ENCODE measurements at regions not wholly inside any gene's neighbourhood (a gene's known extent, or its start where the extent isn't known, plus 50 kb on each side); places are given as distances from the start of the nearest gene placed in this dataset.

DNA sequence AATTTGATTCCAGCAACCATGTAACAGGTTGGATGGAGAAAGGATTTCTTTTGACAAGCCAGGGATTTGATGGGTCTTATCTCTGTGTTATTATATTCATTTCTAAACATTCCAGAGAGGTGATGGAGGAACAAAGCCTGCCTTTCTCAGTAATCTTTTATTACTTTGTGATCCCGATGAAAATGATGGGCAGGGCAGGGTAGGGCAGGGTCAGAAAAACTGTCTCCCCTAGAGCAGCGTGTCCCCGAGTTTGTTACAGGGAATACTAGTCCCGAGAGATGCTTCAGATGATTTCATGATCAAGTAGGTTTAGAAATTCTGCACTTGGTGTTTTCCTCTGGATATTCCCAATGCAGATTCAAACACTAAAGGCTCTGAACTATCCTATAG lies 111.8 kb upstream of the RGMA start:
- Histone ChIP-seq H3K9ac (ENCODE audit: control insufficient read depth, insufficient read depth, low read length) (no peak overlapping the region), H3K4me2 (ENCODE audit: control insufficient read depth, insufficient read depth) (no peak overlapping the region), H4K20me1 (ENCODE audit: control insufficient read depth, insufficient read depth) (no peaks in the 10 kb centered on the region), H3K27me3 (replicated peaks in 1 of 2; ENCODE audit: control insufficient read depth in 2 of 2, insufficient read depth in 2 of 2, low read length in 1 of 2) (no peaks in the 10 kb centered on the region), H3K36me3 (ENCODE audit: control insufficient read depth in 2 of 2, insufficient read depth in 2 of 2, low read length in 1 of 2) (no peaks in the 10 kb centered on the region), H3K79me2 (ENCODE audit: control insufficient read depth, insufficient read depth, low read length) (no peaks in the 10 kb centered on the region), H3K4me1 (ENCODE audit: control insufficient read depth, insufficient read depth, low read length) (no peaks in the 10 kb centered on the region), H2AFZ (ENCODE audit: control insufficient read depth, low read depth, low read length) (no peak overlapping the region), H3K4me3 (no peak overlapping the region), H3K27ac (ENCODE audit: control insufficient read depth, insufficient read depth) (no peak overlapping the region), H3K9me3 (replicated peaks; ENCODE audit: control insufficient read depth, insufficient read depth, low read length) (no peaks in the 10 kb centered on the region)
- FAIRE-seq: no peak
- WGBS (ENCODE audit: insufficient coverage, insufficient replicate concordance, low lambda C conversion rate, missing lambda C conversion rate): 1% methylated on average over 4 of the region's 4 CpGs
- BruUV-seq (replicated peaks): no TSS peak
- CTCF ChIA-PET: no interaction called here
- SMC1A ChIA-PET (ENCODE audit: uncharacterized antibody, unreplicated experiment): no interaction called here
- TF ChIP-seq IRF4 (IDR thresholded peaks at IDR 0.05; ENCODE audit: low read depth, low read length) (no peak), BRCA1 (IDR thresholded peaks at IDR 0.05; ENCODE audit: low read depth, low read length) (no peak), ZNF622 (IDR thresholded peaks at IDR 0.05) (no peak), MEF2B (IDR thresholded peaks at IDR 0.05; ENCODE audit: partially characterized antibody, poor library complexity, severe bottlenecking) (no peak), NBN (IDR thresholded peaks at IDR 0.05) (no peak), SIN3A (IDR thresholded peaks at IDR 0.05; ENCODE audit: low read depth, low read length) (no peak), POU2F2 (IDR thresholded peaks at IDR 0.05; ENCODE audit: borderline replicate concordance, low read depth, low read length) (no peak), EP300 (IDR thresholded peaks at IDR 0.05; ENCODE audit: borderline replicate concordance in 1 of 2, control insufficient read depth in 1 of 2, low read depth in 2 of 2, low read length in 2 of 2) (no peak), SREBF1 (IDR thresholded peaks at IDR 0.05; ENCODE audit: low read length) (no peak), ZBED1 (IDR thresholded peaks at IDR 0.05; ENCODE audit: borderline replicate concordance) (no peak), ASH2L (IDR thresholded peaks at IDR 0.05; ENCODE audit: borderline replicate concordance, low read depth) (no peak)
- TF ChIP-seq, protein P1, sequence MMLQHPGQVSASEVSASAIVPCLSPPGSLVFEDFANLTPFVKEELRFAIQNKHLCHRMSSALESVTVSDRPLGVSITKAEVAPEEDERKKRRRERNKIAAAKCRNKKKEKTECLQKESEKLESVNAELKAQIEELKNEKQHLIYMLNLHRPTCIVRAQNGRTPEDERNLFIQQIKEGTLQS (IDR thresholded peaks at IDR 0.05; ENCODE audit: borderline replicate concordance, extremely low read depth, low read depth, low read length): no peak
- TF ChIP-seq, protein P2, sequence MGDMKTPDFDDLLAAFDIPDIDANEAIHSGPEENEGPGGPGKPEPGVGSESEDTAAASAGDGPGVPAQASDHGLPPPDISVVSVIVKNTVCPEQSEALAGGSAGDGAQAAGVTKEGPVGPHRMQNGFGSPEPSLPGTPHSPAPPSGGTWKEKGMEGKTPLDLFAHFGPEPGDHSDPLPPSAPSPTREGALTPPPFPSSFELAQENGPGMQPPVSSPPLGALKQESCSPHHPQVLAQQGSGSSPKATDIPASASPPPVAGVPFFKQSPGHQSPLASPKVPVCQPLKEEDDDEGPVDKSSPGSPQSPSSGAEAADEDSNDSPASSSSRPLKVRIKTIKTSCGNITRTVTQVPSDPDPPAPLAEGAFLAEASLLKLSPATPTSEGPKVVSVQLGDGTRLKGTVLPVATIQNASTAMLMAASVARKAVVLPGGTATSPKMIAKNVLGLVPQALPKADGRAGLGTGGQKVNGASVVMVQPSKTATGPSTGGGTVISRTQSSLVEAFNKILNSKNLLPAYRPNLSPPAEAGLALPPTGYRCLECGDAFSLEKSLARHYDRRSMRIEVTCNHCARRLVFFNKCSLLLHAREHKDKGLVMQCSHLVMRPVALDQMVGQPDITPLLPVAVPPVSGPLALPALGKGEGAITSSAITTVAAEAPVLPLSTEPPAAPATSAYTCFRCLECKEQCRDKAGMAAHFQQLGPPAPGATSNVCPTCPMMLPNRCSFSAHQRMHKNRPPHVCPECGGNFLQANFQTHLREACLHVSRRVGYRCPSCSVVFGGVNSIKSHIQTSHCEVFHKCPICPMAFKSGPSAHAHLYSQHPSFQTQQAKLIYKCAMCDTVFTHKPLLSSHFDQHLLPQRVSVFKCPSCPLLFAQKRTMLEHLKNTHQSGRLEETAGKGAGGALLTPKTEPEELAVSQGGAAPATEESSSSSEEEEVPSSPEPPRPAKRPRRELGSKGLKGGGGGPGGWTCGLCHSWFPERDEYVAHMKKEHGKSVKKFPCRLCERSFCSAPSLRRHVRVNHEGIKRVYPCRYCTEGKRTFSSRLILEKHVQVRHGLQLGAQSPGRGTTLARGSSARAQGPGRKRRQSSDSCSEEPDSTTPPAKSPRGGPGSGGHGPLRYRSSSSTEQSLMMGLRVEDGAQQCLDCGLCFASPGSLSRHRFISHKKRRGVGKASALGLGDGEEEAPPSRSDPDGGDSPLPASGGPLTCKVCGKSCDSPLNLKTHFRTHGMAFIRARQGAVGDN (IDR thresholded peaks at IDR 0.05): no peak
- TF ChIP-seq, protein P3, sequence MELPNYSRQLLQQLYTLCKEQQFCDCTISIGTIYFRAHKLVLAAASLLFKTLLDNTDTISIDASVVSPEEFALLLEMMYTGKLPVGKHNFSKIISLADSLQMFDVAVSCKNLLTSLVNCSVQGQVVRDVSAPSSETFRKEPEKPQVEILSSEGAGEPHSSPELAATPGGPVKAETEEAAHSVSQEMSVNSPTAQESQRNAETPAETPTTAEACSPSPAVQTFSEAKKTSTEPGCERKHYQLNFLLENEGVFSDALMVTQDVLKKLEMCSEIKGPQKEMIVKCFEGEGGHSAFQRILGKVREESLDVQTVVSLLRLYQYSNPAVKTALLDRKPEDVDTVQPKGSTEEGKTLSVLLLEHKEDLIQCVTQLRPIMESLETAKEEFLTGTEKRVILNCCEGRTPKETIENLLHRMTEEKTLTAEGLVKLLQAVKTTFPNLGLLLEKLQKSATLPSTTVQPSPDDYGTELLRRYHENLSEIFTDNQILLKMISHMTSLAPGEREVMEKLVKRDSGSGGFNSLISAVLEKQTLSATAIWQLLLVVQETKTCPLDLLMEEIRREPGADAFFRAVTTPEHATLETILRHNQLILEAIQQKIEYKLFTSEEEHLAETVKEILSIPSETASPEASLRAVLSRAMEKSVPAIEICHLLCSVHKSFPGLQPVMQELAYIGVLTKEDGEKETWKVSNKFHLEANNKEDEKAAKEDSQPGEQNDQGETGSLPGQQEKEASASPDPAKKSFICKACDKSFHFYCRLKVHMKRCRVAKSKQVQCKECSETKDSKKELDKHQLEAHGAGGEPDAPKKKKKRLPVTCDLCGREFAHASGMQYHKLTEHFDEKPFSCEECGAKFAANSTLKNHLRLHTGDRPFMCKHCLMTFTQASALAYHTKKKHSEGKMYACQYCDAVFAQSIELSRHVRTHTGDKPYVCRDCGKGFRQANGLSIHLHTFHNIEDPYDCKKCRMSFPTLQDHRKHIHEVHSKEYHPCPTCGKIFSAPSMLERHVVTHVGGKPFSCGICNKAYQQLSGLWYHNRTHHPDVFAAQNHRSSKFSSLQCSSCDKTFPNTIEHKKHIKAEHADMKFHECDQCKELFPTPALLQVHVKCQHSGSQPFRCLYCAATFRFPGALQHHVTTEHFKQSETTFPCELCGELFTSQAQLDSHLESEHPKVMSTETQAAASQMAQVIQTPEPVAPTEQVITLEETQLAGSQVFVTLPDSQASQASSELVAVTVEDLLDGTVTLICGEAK (IDR thresholded peaks at IDR 0.05; ENCODE audit: borderline replicate concordance): no peak
- intact Hi-C loops (cut with micrococcal nuclease; ENCODE audit: unreplicated experiment) (no loop called here), in situ Hi-C loops (cut with MboI) (no loop called here)
- no peak for ATAC-seq
- RAD21 ChIA-PET (ENCODE audit: unreplicated experiment): no interaction called here
- DNase-seq (ENCODE audit: low read depth, low spot score): no peak
- POLR2A ChIA-PET: no interaction called here

Measured in GM12878 (cell line).